ENCODE measurements at regions not wholly inside any gene's neighbourhood (a gene's known extent, or its start where the extent isn't known, plus 50 kb on each side); places are given as distances from the start of the nearest gene placed in this dataset.
A peak's percentile ranks its signal among the peaks of the same experiment; 100 is the strongest.
"Not testable (repeated sequence)": the region's sequence is repeated elsewhere in the genome, so short reads cannot be mapped to it uniquely, and the experiment has no call there.

- in situ Hi-C loops (cut with MboI; ENCODE audit: low pct_unique_long_range_greater_than_20kb, low sequenced_read_pairs): no loop called here
Measured at GRCh38 chr11:98456308-98456680, 564.5 kb upstream of the CNTN5 start.

GRCh38 chr11:98495016-98495415, 525.7 kb upstream of the CNTN5 start:
- DNase-seq: no peak
- in situ Hi-C loops (cut with MboI; ENCODE audit: low pct_unique_long_range_greater_than_20kb, low sequenced_read_pairs): no loop called here

More at GRCh38 chr11:98456308-98456680, 564.5 kb upstream of the CNTN5 start:
- no peak for DNase-seq

GRCh38 chr11:98495601-98496000, 525.1 kb upstream of the CNTN5 start:
- in situ Hi-C loops (cut with MboI; ENCODE audit: low pct_unique_long_range_greater_than_20kb, low sequenced_read_pairs): no loop called here
- DNase-seq: no peak

GRCh38 chr11:98507208-98507607, 513.5 kb upstream of the CNTN5 start:
- no peak for DNase-seq
- in situ Hi-C loops (cut with MboI; ENCODE audit: low pct_unique_long_range_greater_than_20kb, low sequenced_read_pairs): no loop called here

- DNase-seq: no peak
- in situ Hi-C loops (cut with MboI; ENCODE audit: low pct_unique_long_range_greater_than_20kb, low sequenced_read_pairs): no loop called here
Measured at GRCh38 chr11:98512938-98513337, 507.8 kb upstream of the CNTN5 start.

- in situ Hi-C loops (cut with MboI; ENCODE audit: low pct_unique_long_range_greater_than_20kb, low sequenced_read_pairs): no loop called here
- no peak for DNase-seq
Measured at GRCh38 chr11:98531576-98531975, 489.2 kb upstream of the CNTN5 start.

GRCh38 chr11:98536023-98536422, 484.7 kb upstream of the CNTN5 start:
- in situ Hi-C loops (cut with MboI; ENCODE audit: low pct_unique_long_range_greater_than_20kb, low sequenced_read_pairs): no loop called here
- no peak for DNase-seq

- in situ Hi-C loops (cut with MboI; ENCODE audit: low pct_unique_long_range_greater_than_20kb, low sequenced_read_pairs): not testable (repeated sequence)
Measured at GRCh38 chr11:98538358-98538757, 482.4 kb upstream of the CNTN5 start.

GRCh38 chr11:98545544-98546175, 475.1 kb upstream of the CNTN5 start:
- in situ Hi-C loops (cut with MboI; ENCODE audit: low pct_unique_long_range_greater_than_20kb, low sequenced_read_pairs): no loop called here

More at GRCh38 chr11:98538358-98538757, 482.4 kb upstream of the CNTN5 start:
- not testable (repeated sequence) for DNase-seq

GRCh38 chr11:98549571-98549970, 471.2 kb upstream of the CNTN5 start:
- in situ Hi-C loops (cut with MboI; ENCODE audit: low pct_unique_long_range_greater_than_20kb, low sequenced_read_pairs): no loop called here
- DNase-seq: peak; percentile 47

More at GRCh38 chr11:98545544-98546175, 475.1 kb upstream of the CNTN5 start:
- DNase-seq: no peak

GRCh38 chr11:98559961-98560360, 460.8 kb upstream of the CNTN5 start:
- in situ Hi-C loops (cut with MboI; ENCODE audit: low pct_unique_long_range_greater_than_20kb, low sequenced_read_pairs): no loop called here
- DNase-seq: peak; percentile 20

GRCh38 chr11:98561252-98561651, 459.5 kb upstream of the CNTN5 start:
- no peak for DNase-seq
- in situ Hi-C loops (cut with MboI; ENCODE audit: low pct_unique_long_range_greater_than_20kb, low sequenced_read_pairs): no loop called here

GRCh38 chr11:98561877-98562395, 458.8 kb upstream of the CNTN5 start:
- in situ Hi-C loops (cut with MboI; ENCODE audit: low pct_unique_long_range_greater_than_20kb, low sequenced_read_pairs): no loop called here
- DNase-seq: no peak

GRCh38 chr11:98564233-98564632, 456.5 kb upstream of the CNTN5 start:
- in situ Hi-C loops (cut with MboI; ENCODE audit: low pct_unique_long_range_greater_than_20kb, low sequenced_read_pairs): no loop called here
- DNase-seq: no peak

- DNase-seq: no peak
- in situ Hi-C loops (cut with MboI; ENCODE audit: low pct_unique_long_range_greater_than_20kb, low sequenced_read_pairs): no loop called here
Measured at GRCh38 chr11:98564881-98565280, 455.9 kb upstream of the CNTN5 start.

GRCh38 chr11:98565311-98565710, 455.4 kb upstream of the CNTN5 start:
- DNase-seq: no peak
- in situ Hi-C loops (cut with MboI; ENCODE audit: low pct_unique_long_range_greater_than_20kb, low sequenced_read_pairs): no loop called here

GRCh38 chr11:98566978-98567377, 453.8 kb upstream of the CNTN5 start:
- DNase-seq: no peak
- in situ Hi-C loops (cut with MboI; ENCODE audit: low pct_unique_long_range_greater_than_20kb, low sequenced_read_pairs): no loop called here

- DNase-seq: no peak
Measured at GRCh38 chr11:98568013-98568412, 452.7 kb upstream of the CNTN5 start.

GRCh38 chr11:98572941-98573340, 447.8 kb upstream of the CNTN5 start:
- DNase-seq: no peak
- in situ Hi-C loops (cut with MboI; ENCODE audit: low pct_unique_long_range_greater_than_20kb, low sequenced_read_pairs): no loop called here

More at GRCh38 chr11:98568013-98568412, 452.7 kb upstream of the CNTN5 start:
- in situ Hi-C loops (cut with MboI; ENCODE audit: low pct_unique_long_range_greater_than_20kb, low sequenced_read_pairs): no loop called here

GRCh38 chr11:98587884-98588283, 432.9 kb upstream of the CNTN5 start:
- in situ Hi-C loops (cut with MboI; ENCODE audit: low pct_unique_long_range_greater_than_20kb, low sequenced_read_pairs): no loop called here
- peak; percentile 86 for DNase-seq

- in situ Hi-C loops (cut with MboI; ENCODE audit: low pct_unique_long_range_greater_than_20kb, low sequenced_read_pairs): no loop called here
- peak; percentile 87 for DNase-seq
Measured at GRCh38 chr11:98589967-98590366, 430.8 kb upstream of the CNTN5 start.

All from KBM-7 (cell line).